OCI-LY7 (cell line): ENCODE measurements at regions not wholly inside any gene's neighbourhood (a gene's known extent, or its start where the extent isn't known, plus 50 kb on each side); places are given as distances from the start of the nearest gene placed in this dataset.

ENCODE experiments used
- BruUV-seq: library from RNA; stranded (reverse); fragments of 400-500 nt; replicated peaks from 2 replicates; lab custom pipeline; 2021; lab: Mats Ljungman, UMichigan
- CTCF ChIA-PET: fragments of 300-600 bp; sonication (Branson Sonifier 250); formaldehyde crosslinking; loops from one replicate; lab custom pipeline; 2022; ENCODE audit warnings: antibody characterized with exemption; ENCODE audit not compliant: unreplicated experiment; lab: Charles Lee
- POLR2A ChIA-PET: fragments of 300-600 bp; sonication (Branson Sonifier 250); formaldehyde crosslinking; loops from one replicate; lab custom pipeline; 2022; ENCODE audit warnings: antibody characterized with exemption; lab: Charles Lee
- DNase-seq: peaks from one replicate; pipeline ENCODE4 v3.0.0-alpha.2; 2015; ENCODE audit warnings: low spot score
- H2AFZ ChIP-seq: fragments of 200-600 bp; sonication (generic), shearing (Covaris generic); 2 replicates; pipeline ENCODE4 v1.6.1; 2014; ENCODE audit warnings: mild to moderate bottlenecking, antibody characterized with exemption, low read length, moderate library complexity
- H3K27ac ChIP-seq: fragments of 200-600 bp; sonication (generic); 2 replicates; pipeline ENCODE4 v1.5.1; 2014; ENCODE audit warnings: mixed run types, low read depth, mild to moderate bottlenecking, moderate library complexity, low read length, inconsistent platforms; ENCODE audit not compliant: poor library complexity, severe bottlenecking
- H3K36me3 ChIP-seq: fragments of 200-600 bp; sonication (generic); 2 replicates; pipeline ENCODE4 v1.6.1; 2014; ENCODE audit warnings: mild to moderate bottlenecking, antibody characterized with exemption, low read length, moderate library complexity, mixed read lengths; ENCODE audit not compliant: insufficient read depth
- H3K4me1 ChIP-seq: fragments of 200-600 bp; sonication (generic); 2 replicates; pipeline ENCODE4 v1.5.1; 2014; ENCODE audit warnings: mild to moderate bottlenecking, low read length; ENCODE audit not compliant: insufficient read depth, poor library complexity, severe bottlenecking
- H3K4me2 ChIP-seq: fragments of 200-600 bp; sonication (generic); 2 replicates; pipeline ENCODE4 v1.6.1; 2014; ENCODE audit warnings: mild to moderate bottlenecking, low read length
- H3K4me3 ChIP-seq: fragments of 200-600 bp; sonication (generic); 2 replicates; pipeline ENCODE4 v1.5.1; 2014; ENCODE audit warnings: mild to moderate bottlenecking, low read depth, low read length; ENCODE audit not compliant: poor library complexity, severe bottlenecking
- H3K79me2 ChIP-seq: fragments of 200-600 bp; sonication (generic); 2 replicates; pipeline ENCODE4 v1.6.1; 2016; ENCODE audit warnings: low read depth, mild to moderate bottlenecking, low read length, moderate library complexity, mixed read lengths; ENCODE audit not compliant: insufficient read depth
- H3K9me2 ChIP-seq: fragments of 200-600 bp; sonication (generic); 2 replicates; pipeline ENCODE4 v1.6.1; 2016; ENCODE audit warnings: mild to moderate bottlenecking, low read length, mixed read lengths; ENCODE audit not compliant: insufficient read depth
- H3K9me3 ChIP-seq: fragments of 200-600 bp; sonication (generic); 2 replicates; pipeline ENCODE4 v1.6.1; 2014; ENCODE audit warnings: mild to moderate bottlenecking, mixed run types, low read length, mixed read lengths
- H4K20me1 ChIP-seq: fragments of 200-600 bp; sonication (generic); 2 replicates; pipeline ENCODE4 v1.6.1; 2014; ENCODE audit warnings: mild to moderate bottlenecking, antibody characterized with exemption, low read length, moderate library complexity, mixed read lengths; ENCODE audit not compliant: insufficient read depth
- CTCF ChIP-seq: fragments of 200-600 bp; sonication (generic); conservative IDR thresholded peaks from 2 replicates; pipeline ENCODE4 v1.5.1; 2014; ENCODE audit warnings: mild to moderate bottlenecking, antibody characterized with exemption, low read length, moderate library complexity, mixed read lengths
- EZH2phosphoT487 ChIP-seq: fragments of 200-600 bp; sonication (generic); IDR thresholded peaks from 2 replicates; pipeline ENCODE4 v1.6.1; 2018; ENCODE audit warnings: low read depth, borderline replicate concordance, mild to moderate bottlenecking, mixed run types, antibody characterized with exemption, low read length, moderate library complexity, mixed read lengths
- intact Hi-C: fragments of 100-400 bp; cut with micrococcal nuclease; formaldehyde crosslinking; loops from one replicate; pipeline ENCODE4 v1.10.0; 2022; ENCODE audit not compliant: unreplicated experiment

- Histone ChIP-seq H3K4me3 (no peak overlapping the region), H3K9me2 (no peaks in the 10 kb centered on the region), H3K9me3 (no peaks in the 10 kb centered on the region), H4K20me1 (no peaks in the 10 kb centered on the region), H3K27ac (no peak overlapping the region), H3K4me2 (no peak overlapping the region), H2AFZ (no peak overlapping the region), H3K4me1 (no peaks in the 10 kb centered on the region), H3K79me2 (no peaks in the 10 kb centered on the region), H3K36me3 (no peaks in the 10 kb centered on the region)
- no TSS peak for BruUV-seq
- ChIA-PET CTCF (no interaction called here), POLR2A (no interaction called here)
- no peak for TF ChIP-seq EZH2phosphoT487
- no peak for TF ChIP-seq CTCF
- no peak for DNase-seq
- intact Hi-C loops, result no loop called here
Observed at GRCh38 chr12:78611504-78611903, 253.1 kb upstream of the SYT1 start.

- Histone ChIP-seq H3K36me3 (no peaks in the 10 kb centered on the region), H3K4me2 (no peak overlapping the region), H2AFZ (no peak overlapping the region), H4K20me1 (no peaks in the 10 kb centered on the region), H3K4me1 (no peaks in the 10 kb centered on the region), H3K9me2 (no peaks in the 10 kb centered on the region), H3K4me3 (no peak overlapping the region), H3K9me3 (no peaks in the 10 kb centered on the region), H3K79me2 (no peaks in the 10 kb centered on the region), H3K27ac (no peak overlapping the region)
- no peak for DNase-seq
- intact Hi-C loops, result no loop called here
- POLR2A ChIA-PET, result no interaction called here
- BruUV-seq, result no TSS peak
- CTCF ChIA-PET, result no interaction called here
- TF ChIP-seq CTCF (no peak), EZH2phosphoT487 (no peak)
Observed at GRCh38 chr12:78612190-78612589, 252.4 kb upstream of the SYT1 start.

GRCh38 chr12:78617683-78618082 is 246.9 kb upstream of the SYT1 start:
- no peak overlapping the region for H3K4me2 ChIP-seq
- DNase-seq, result no peak
- no peaks in the 10 kb centered on the region for H3K9me3 ChIP-seq
- H3K36me3 ChIP-seq, result no peaks in the 10 kb centered on the region
- no TSS peak for BruUV-seq
- TF ChIP-seq CTCF (no peak), EZH2phosphoT487 (no peak)
- intact Hi-C loops, result no loop called here
- H3K9me2 ChIP-seq, result no peaks in the 10 kb centered on the region
- no peaks in the 10 kb centered on the region for H3K79me2 ChIP-seq
- H3K4me1 ChIP-seq, result no peaks in the 10 kb centered on the region
- H3K4me3 ChIP-seq, result no peak overlapping the region
- no peak overlapping the region for H2AFZ ChIP-seq
- H4K20me1 ChIP-seq, result no peaks in the 10 kb centered on the region
- H3K27ac ChIP-seq, result no peak overlapping the region
- CTCF ChIA-PET, result no interaction called here
- POLR2A ChIA-PET, result no interaction called here
